Mammary epithelial cell (primary cell): ENCODE measurements at regions not wholly inside any gene's neighbourhood (a gene's known extent, or its start where the extent isn't known, plus 50 kb on each side); places are given as distances from the start of the nearest gene placed in this dataset.

Experiments used
- EZH2 ChIP-seq: IDR thresholded peaks from 2 replicates; pipeline ENCODE4 v1.6.1; 2012; ENCODE audit warnings: low read length, inconsistent platforms, borderline replicate concordance
- TF ChIP-seq, protein P1 (sequence below), 2 donors: IDR thresholded peaks in 1 of 2; conservative IDR thresholded peaks in 1 of 2; 2 replicates each; pipeline ENCODE4 v1.5.1; 2011 to 2012; ENCODE audit warnings: inconsistent platforms in 2 of 2, low read length in 2 of 2, mild to moderate bottlenecking in 2 of 2, control low read depth in 1 of 2, low read depth in 1 of 2; ENCODE audit not compliant: insufficient read depth in 1 of 2; ENCODE audit errors: extremely low read depth in 1 of 2

- TF ChIP-seq, protein P1, sequence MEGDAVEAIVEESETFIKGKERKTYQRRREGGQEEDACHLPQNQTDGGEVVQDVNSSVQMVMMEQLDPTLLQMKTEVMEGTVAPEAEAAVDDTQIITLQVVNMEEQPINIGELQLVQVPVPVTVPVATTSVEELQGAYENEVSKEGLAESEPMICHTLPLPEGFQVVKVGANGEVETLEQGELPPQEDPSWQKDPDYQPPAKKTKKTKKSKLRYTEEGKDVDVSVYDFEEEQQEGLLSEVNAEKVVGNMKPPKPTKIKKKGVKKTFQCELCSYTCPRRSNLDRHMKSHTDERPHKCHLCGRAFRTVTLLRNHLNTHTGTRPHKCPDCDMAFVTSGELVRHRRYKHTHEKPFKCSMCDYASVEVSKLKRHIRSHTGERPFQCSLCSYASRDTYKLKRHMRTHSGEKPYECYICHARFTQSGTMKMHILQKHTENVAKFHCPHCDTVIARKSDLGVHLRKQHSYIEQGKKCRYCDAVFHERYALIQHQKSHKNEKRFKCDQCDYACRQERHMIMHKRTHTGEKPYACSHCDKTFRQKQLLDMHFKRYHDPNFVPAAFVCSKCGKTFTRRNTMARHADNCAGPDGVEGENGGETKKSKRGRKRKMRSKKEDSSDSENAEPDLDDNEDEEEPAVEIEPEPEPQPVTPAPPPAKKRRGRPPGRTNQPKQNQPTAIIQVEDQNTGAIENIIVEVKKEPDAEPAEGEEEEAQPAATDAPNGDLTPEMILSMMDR (conservative IDR thresholded peaks at IDR 0.05 in 1 of 2, IDR thresholded peaks at IDR 0.05 in 1 of 2; ENCODE audit: extremely low read depth in 1 of 2, insufficient read depth in 1 of 2, low read depth in 1 of 2, low read length in 2 of 2), result no peak
- no peak for TF ChIP-seq EZH2
Measured at GRCh38 chr9:113653746-113654604, 190.4 kb downstream of the RGS3 start.
